ENCODE measurements at regions not wholly inside any gene's neighbourhood (a gene's known extent, or its start where the extent isn't known, plus 50 kb on each side); places are given as distances from the start of the nearest gene placed in this dataset.
"Not testable (repeated sequence)": the region's sequence is repeated elsewhere in the genome, so short reads cannot be mapped to it uniquely, and the experiment has no call there.

GRCh38 chr18:10618797-10619196 lies 93.0 kb downstream of the NAPG start:
- FAIRE-seq; H3K4me1 ChIP-seq (ENCODE audit: control insufficient read depth in 2 of 3, insufficient read depth in 2 of 3, low read depth in 1 of 3, low read length in 3 of 3): not testable (repeated sequence)

GRCh38 chr18:10619280-10619679 lies 93.5 kb downstream of the NAPG start:
- H3K4me3 ChIP-seq (ENCODE audit: low read length in 3 of 3); intact Hi-C loops (cut with DNase I); H3K4me1 ChIP-seq (ENCODE audit: control insufficient read depth in 2 of 3, insufficient read depth in 2 of 3, low read depth in 1 of 3, low read length in 3 of 3); DNase-seq; FAIRE-seq; H3K27ac ChIP-seq (ENCODE audit: low read depth in 2 of 2, low read length in 2 of 2); H3K9me3 ChIP-seq (ENCODE audit: control insufficient read depth in 2 of 3, insufficient read depth in 1 of 3, low read length in 3 of 3); H3K27me3 ChIP-seq (ENCODE audit: control insufficient read depth, insufficient read depth, low read length); H3K36me3 ChIP-seq (ENCODE audit: control insufficient read depth in 2 of 3, insufficient read depth in 3 of 3, low read length in 3 of 3); H3K9ac ChIP-seq (ENCODE audit: low read length in 3 of 3): not testable (repeated sequence)

More at GRCh38 chr18:10618797-10619196, 93.0 kb downstream of the NAPG start:
- H3K4me3 ChIP-seq (ENCODE audit: low read length in 3 of 3); DNase-seq; H3K27ac ChIP-seq (ENCODE audit: low read depth in 2 of 2, low read length in 2 of 2); H3K9ac ChIP-seq (ENCODE audit: low read length in 3 of 3); intact Hi-C loops (cut with DNase I); H3K27me3 ChIP-seq (ENCODE audit: control insufficient read depth, insufficient read depth, low read length); H3K9me3 ChIP-seq (ENCODE audit: control insufficient read depth in 2 of 3, insufficient read depth in 1 of 3, low read length in 3 of 3); H3K36me3 ChIP-seq (ENCODE audit: control insufficient read depth in 2 of 3, insufficient read depth in 3 of 3, low read length in 3 of 3): not testable (repeated sequence)

DNA sequence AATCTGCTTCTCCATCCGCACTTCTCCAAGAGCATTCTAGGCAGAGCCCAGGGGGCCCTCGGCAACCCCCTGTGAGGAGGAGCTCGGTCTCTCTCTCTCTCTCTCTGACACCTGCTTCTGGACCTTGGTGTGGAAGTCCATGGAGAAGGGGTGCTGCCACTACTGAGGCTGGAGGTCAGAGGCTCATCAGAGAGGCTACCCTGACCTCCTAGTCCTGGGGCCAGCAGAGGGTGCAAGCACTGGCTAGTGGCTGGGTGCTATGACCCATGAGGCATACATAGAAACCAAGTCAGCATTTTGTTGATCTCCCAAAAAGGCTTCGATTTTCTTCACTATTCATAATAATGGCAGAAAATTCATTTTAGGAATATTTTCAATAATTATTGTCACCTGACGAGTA lies 94.0 kb downstream of the NAPG start:
- H3K4me3 ChIP-seq (ENCODE audit: low read length in 3 of 3); DNase-seq; H3K4me1 ChIP-seq (ENCODE audit: control insufficient read depth in 2 of 3, insufficient read depth in 2 of 3, low read depth in 1 of 3, low read length in 3 of 3); H3K9ac ChIP-seq (ENCODE audit: low read length in 3 of 3); H3K9me3 ChIP-seq (ENCODE audit: control insufficient read depth in 2 of 3, insufficient read depth in 1 of 3, low read length in 3 of 3); H3K36me3 ChIP-seq (ENCODE audit: control insufficient read depth in 2 of 3, insufficient read depth in 3 of 3, low read length in 3 of 3); H3K27ac ChIP-seq (ENCODE audit: low read depth in 2 of 2, low read length in 2 of 2); FAIRE-seq; intact Hi-C loops (cut with DNase I); H3K27me3 ChIP-seq (ENCODE audit: control insufficient read depth, insufficient read depth, low read length): not testable (repeated sequence)
